GM12878 (cell line): ENCODE measurements at regions not wholly inside any gene's neighbourhood (a gene's known extent, or its start where the extent isn't known, plus 50 kb on each side); places are given as distances from the start of the nearest gene placed in this dataset.

Source experiments
- RCOR1 ChIP-seq: conservative IDR thresholded peaks from 2 replicates; pipeline ENCODE4 v1.6.1; 2012; ENCODE audit warnings: low read depth, low read length, improper control_type of control experiment
- TF ChIP-seq, protein P1 (sequence below), 3 experiments: IDR thresholded peaks in 2 of 3; conservative IDR thresholded peaks in 1 of 3; 2 replicates each; pipeline ENCODE4 v1.5.1; 2011; ENCODE audit warnings: low read depth in 3 of 3, low read length in 3 of 3, mild to moderate bottlenecking in 3 of 3, control low read depth in 2 of 3, moderate library complexity in 2 of 3, inconsistent platforms in 1 of 3, mixed read lengths in 1 of 3; ENCODE audit not compliant: control insufficient read depth in 2 of 3, insufficient read depth in 1 of 3; ENCODE audit errors: extremely low read depth in 1 of 3
- TF ChIP-seq, protein P2 (sequence below): fragments of 450-650 bp; IDR thresholded peaks from 2 replicates; pipeline ENCODE4 v1.6.1; 2017; ENCODE audit warnings: low read depth, mild to moderate bottlenecking, moderate library complexity

GRCh38 chr2:221360312-221360711, 211.8 kb downstream of the EPHA4 start:
- TF ChIP-seq, protein P1, sequence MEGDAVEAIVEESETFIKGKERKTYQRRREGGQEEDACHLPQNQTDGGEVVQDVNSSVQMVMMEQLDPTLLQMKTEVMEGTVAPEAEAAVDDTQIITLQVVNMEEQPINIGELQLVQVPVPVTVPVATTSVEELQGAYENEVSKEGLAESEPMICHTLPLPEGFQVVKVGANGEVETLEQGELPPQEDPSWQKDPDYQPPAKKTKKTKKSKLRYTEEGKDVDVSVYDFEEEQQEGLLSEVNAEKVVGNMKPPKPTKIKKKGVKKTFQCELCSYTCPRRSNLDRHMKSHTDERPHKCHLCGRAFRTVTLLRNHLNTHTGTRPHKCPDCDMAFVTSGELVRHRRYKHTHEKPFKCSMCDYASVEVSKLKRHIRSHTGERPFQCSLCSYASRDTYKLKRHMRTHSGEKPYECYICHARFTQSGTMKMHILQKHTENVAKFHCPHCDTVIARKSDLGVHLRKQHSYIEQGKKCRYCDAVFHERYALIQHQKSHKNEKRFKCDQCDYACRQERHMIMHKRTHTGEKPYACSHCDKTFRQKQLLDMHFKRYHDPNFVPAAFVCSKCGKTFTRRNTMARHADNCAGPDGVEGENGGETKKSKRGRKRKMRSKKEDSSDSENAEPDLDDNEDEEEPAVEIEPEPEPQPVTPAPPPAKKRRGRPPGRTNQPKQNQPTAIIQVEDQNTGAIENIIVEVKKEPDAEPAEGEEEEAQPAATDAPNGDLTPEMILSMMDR (IDR thresholded peaks at IDR 0.05 in 2 of 3, conservative IDR thresholded peaks at IDR 0.05 in 1 of 3; ENCODE audit: control insufficient read depth in 2 of 3, extremely low read depth in 1 of 3, insufficient read depth in 1 of 3, low read depth in 3 of 3, low read length in 3 of 3) = no peak
- no peak for TF ChIP-seq RCOR1
- TF ChIP-seq, protein P2, sequence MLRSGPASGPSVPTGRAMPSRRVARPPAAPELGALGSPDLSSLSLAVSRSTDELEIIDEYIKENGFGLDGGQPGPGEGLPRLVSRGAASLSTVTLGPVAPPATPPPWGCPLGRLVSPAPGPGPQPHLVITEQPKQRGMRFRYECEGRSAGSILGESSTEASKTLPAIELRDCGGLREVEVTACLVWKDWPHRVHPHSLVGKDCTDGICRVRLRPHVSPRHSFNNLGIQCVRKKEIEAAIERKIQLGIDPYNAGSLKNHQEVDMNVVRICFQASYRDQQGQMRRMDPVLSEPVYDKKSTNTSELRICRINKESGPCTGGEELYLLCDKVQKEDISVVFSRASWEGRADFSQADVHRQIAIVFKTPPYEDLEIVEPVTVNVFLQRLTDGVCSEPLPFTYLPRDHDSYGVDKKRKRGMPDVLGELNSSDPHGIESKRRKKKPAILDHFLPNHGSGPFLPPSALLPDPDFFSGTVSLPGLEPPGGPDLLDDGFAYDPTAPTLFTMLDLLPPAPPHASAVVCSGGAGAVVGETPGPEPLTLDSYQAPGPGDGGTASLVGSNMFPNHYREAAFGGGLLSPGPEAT = no peak
